Gastroesophageal sphincter (tissue), 4 donors: ENCODE measurements at regions not wholly inside any gene's neighbourhood (a gene's known extent, or its start where the extent isn't known, plus 50 kb on each side); places are given as distances from the start of the nearest gene placed in this dataset.

Experiments
- ATAC-seq: fragments of 150-250 bp; one replicate; pipeline ENCODE4 v1.9.1; 2016; ENCODE audit warnings: mild to moderate bottlenecking, moderate library complexity
- H3K27ac ChIP-seq, 4 donors: fragments of 200-600 bp; sonication (generic) in 3 of 4; 1 replicate in 3 of 4; 2 replicates in 1 of 4; pipeline ENCODE4 v1.5.1; 2016 to 2019
- H3K27me3 ChIP-seq: fragments of 200-600 bp; sonication (generic); one replicate; pipeline ENCODE4 v1.5.1; 2019
- H3K36me3 ChIP-seq, 2 donors: fragments of 200-600 bp; sonication (generic); one replicate each; pipeline ENCODE4 v1.5.1; 2019; ENCODE audit warnings: control low read depth in 1 of 2
- H3K4me1 ChIP-seq, 3 donors: fragments of 200-600 bp; sonication (generic); 1 replicate in 2 of 3; 2 replicates in 1 of 3; pipeline ENCODE4 v1.5.1; 2016 to 2019; ENCODE audit warnings: control low read depth in 2 of 3
- H3K4me3 ChIP-seq, 2 donors: fragments of 200-600 bp; sonication (generic); one replicate each; pipeline ENCODE4 v1.5.1; 2019; ENCODE audit warnings: mild to moderate bottlenecking in 1 of 2, moderate library complexity in 1 of 2
- H3K9me3 ChIP-seq, 3 donors: fragments of 200-600 bp; sonication (generic); one replicate each; pipeline ENCODE4 v1.5.1; 2017 to 2019; ENCODE audit warnings: control low read depth in 2 of 3
- EP300 ChIP-seq: sonication (generic); formaldehyde crosslinking; IDR thresholded peaks from one replicate; pipeline ENCODE4 v1.6.1; 2017; ENCODE audit warnings: antibody characterized with exemption, mild to moderate bottlenecking
- POLR2A ChIP-seq, 2 donors: fragments of 450-650 bp; IDR thresholded peaks; one replicate each; pipeline ENCODE4 v1.6.1; 2017; ENCODE audit warnings: antibody characterized with exemption in 2 of 2, mild to moderate bottlenecking in 2 of 2, moderate library complexity in 1 of 2
- POLR2AphosphoS5 ChIP-seq: sonication (generic); formaldehyde crosslinking; IDR thresholded peaks from one replicate; pipeline ENCODE4 v1.6.1; 2017; ENCODE audit warnings: antibody characterized with exemption
- WGBS, 2 donors: methylation state at CpG; one replicate each; pipeline ENCODE4 v1.1.5; 2018; ENCODE audit warnings: low coverage in 1 of 2; 5-methylcytosine and 5-hydroxymethylcytosine counted together
- TF ChIP-seq, protein P1 (sequence below), 4 experiments: fragments of 200-600 bp in 2 of 4; fragments of 450-650 bp in 2 of 4; sonication (generic) in 1 of 4; IDR thresholded peaks; one replicate each; pipeline ENCODE4 v1.5.1; 2017 to 2019; ENCODE audit warnings: antibody characterized with exemption in 4 of 4, mild to moderate bottlenecking in 2 of 4, moderate library complexity in 2 of 4

DNA sequence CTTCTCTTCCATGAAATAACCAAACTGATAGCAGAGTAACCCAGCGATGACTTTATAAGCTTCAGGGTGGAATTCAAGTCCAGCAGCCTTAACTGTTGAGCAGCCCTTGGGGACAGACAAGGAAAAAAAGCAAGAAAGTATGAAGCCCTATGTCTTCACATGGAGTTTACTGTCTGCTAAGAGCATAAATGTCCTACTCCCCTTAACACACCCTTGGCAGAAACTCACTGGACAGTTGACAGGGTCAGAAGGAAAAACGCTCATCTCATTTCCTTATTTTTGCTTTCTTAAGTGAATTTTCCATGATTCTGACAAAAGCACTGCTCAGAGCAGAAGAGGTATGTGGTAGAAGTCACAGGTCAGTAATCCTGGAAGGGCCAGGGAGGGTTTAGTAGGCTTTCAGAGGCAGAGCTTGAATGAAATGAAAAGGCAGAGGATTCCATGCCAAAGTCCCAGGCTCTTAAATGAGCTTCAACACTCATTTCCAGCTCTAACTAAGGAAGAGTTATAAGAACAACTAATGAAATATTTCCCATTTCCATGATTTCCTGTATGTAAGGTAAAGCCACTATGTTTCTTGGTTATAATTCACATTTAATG, 683.3 kb upstream of the KLHL29 start:
- Histone ChIP-seq H3K27me3 (no peaks in the 10 kb centered on the region), H3K9me3 (no peaks in the 10 kb centered on the region), H3K4me3 (no peak overlapping the region), H3K4me1 (no peaks in the 10 kb centered on the region), H3K27ac (no peak overlapping the region), H3K36me3 (no peaks in the 10 kb centered on the region)
- no peak for ATAC-seq
- 50 to 71% methylated on average over 1 to 2 of the region's 2 CpGs for WGBS, 2 donors
- no peak for TF ChIP-seq POLR2AphosphoS5
- TF ChIP-seq EP300: no peak
- no peak for TF ChIP-seq POLR2A (IDR thresholded peaks at IDR 0.05)
- TF ChIP-seq, protein P1, sequence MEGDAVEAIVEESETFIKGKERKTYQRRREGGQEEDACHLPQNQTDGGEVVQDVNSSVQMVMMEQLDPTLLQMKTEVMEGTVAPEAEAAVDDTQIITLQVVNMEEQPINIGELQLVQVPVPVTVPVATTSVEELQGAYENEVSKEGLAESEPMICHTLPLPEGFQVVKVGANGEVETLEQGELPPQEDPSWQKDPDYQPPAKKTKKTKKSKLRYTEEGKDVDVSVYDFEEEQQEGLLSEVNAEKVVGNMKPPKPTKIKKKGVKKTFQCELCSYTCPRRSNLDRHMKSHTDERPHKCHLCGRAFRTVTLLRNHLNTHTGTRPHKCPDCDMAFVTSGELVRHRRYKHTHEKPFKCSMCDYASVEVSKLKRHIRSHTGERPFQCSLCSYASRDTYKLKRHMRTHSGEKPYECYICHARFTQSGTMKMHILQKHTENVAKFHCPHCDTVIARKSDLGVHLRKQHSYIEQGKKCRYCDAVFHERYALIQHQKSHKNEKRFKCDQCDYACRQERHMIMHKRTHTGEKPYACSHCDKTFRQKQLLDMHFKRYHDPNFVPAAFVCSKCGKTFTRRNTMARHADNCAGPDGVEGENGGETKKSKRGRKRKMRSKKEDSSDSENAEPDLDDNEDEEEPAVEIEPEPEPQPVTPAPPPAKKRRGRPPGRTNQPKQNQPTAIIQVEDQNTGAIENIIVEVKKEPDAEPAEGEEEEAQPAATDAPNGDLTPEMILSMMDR (IDR thresholded peaks at IDR 0.05): no peak

DNA sequence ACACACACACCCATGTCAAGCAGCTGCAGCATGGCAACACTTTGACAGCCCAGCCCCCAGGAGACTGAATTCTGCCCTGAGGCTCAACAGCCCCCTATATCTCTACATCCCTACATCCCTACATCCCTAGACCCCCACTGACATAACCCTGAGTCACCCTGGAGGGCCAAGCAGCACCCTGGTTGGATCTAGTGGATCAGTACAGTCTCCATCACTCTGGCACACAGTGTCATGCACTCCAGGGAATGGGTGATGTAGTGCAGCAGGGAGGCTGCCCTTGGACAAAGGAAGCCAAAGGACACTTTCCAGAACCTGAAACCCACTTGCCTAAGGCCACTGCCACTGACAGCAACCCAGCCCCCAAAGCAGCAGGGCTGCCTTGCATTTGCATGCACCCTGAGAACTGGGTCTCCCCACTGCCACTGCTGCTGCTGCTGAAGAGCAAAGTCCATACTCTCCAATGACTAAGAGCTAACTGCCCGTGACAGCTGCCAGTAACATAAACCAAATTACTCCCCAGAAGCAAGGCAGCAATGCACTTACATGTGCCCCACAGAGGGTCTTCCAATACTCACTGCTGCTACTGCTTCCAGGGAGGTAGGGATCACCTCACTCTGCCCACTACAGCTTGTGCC, 681.6 kb upstream of the KLHL29 start:
- WGBS, 2 donors: no CpG with 5 or more reads among the region's 1 CpG
- H3K27ac ChIP-seq: no peak overlapping the region
- H3K27me3 ChIP-seq: no peaks in the 10 kb centered on the region
- no peak for ATAC-seq
- TF ChIP-seq POLR2A (IDR thresholded peaks at IDR 0.05) (no peak), EP300 (no peak), POLR2AphosphoS5 (no peak)
- TF ChIP-seq, protein P1 (IDR thresholded peaks at IDR 0.05): no peak
- no peak overlapping the region for H3K4me3 ChIP-seq
- no peaks in the 10 kb centered on the region for H3K4me1 ChIP-seq
- no peaks in the 10 kb centered on the region for H3K9me3 ChIP-seq
- H3K36me3 ChIP-seq: no peaks in the 10 kb centered on the region

DNA sequence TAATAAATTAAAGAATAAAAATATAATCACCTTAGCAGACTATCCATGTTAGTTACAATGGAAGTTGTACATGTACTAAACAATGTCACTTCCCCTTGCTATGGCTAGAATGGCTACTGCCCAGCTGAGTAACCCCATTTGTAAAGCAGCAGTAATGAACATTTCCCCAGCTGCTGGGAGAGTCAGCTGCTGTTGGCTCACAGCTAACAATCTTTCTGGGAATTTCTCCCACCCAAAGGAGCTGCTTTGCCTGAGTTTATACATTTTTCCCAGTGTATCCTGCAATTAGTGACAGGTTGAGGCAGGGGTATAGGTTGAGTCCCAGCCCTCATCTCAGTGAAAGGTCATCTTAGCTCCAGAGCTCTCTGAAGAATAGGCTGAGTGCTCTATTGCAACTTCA, 665.6 kb upstream of the KLHL29 start:
- peaks cover 0 to 7% (median 0%) of the 10 kb centered on the region in 3 donors for H3K9me3 ChIP-seq
- H3K27me3 ChIP-seq: no peaks in the 10 kb centered on the region
- H3K4me1 ChIP-seq: no peaks in the 10 kb centered on the region
- no peak for TF ChIP-seq EP300
- TF ChIP-seq POLR2AphosphoS5: no peak
- TF ChIP-seq POLR2A (IDR thresholded peaks at IDR 0.05): no peak
- TF ChIP-seq, protein P1 (IDR thresholded peaks at IDR 0.05): no peak
- H3K4me3 ChIP-seq: no peak overlapping the region
- H3K36me3 ChIP-seq: no peaks in the 10 kb centered on the region
- no peak overlapping the region for H3K27ac ChIP-seq
- no peak for ATAC-seq

DNA sequence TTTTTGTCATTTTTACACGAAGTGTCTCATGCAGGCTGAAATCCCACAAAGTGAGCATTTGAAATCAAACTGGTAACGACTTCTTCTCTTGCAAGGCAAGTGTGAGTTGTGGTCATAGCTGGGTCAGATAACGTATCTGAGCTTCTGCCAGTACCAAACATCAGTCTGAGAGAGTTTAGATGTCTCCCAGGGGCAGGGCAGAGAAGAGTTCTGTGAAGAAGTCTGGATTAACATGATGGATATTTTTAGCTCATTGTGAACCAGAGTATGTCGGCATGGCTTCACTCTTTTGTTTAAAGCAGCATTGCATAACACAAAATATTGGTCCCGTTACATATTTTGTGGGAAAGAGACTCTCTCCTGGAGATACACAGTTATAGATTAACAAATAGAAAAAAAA, 655.5 kb upstream of the KLHL29 start:
- Histone ChIP-seq H3K4me1 (no peaks in the 10 kb centered on the region), H3K4me3 (no peak overlapping the region), H3K27ac (no peak overlapping the region), H3K9me3 (peaks cover 0 to 34% (median 0%) of the 10 kb centered on the region in 3 donors), H3K36me3 (no peaks in the 10 kb centered on the region), H3K27me3 (no peaks in the 10 kb centered on the region)
- TF ChIP-seq, protein P1 (IDR thresholded peaks at IDR 0.05): no peak
- TF ChIP-seq EP300: no peak
- no peak for TF ChIP-seq POLR2AphosphoS5
- no peak for TF ChIP-seq POLR2A (IDR thresholded peaks at IDR 0.05)
- ATAC-seq: no peak
- 29 to 36% methylated on average over 5 of the region's 5 CpGs for WGBS, 2 donors

DNA sequence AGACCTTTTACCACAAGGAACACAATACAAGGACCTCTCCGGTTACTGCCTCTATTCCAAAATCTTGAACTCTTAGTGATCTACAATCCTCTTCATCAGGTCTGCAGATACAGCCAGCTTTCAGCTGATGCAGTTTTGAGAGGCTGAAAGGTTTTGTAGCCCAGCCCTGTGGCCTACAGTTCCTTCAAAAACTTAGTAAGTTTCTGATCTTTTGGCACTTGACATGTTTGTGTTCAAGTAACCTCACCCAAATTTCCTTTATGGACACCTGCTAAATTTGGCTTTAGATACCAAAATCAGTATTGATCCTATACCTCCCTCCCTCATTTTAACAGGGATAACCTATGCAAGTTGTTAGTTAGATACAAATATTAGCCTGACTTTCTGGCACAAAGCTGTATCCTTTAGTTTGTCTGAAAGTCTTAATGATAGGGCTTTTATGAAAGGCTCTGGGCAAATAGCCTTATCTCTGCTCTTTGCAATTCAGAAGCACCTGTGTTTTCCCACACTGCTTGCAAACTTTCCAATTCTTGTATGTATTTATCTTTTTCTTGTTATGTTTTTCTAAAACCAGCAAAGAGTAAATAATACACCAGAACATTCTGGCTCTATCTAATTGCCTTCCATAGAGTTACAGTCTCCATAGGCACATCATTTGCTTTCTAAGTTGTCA, 650.5 kb upstream of the KLHL29 start:
- WGBS, 2 donors: 89 to 90% methylated on average over 1 of the region's 1 CpG

More for the DNA sequence above, 650.5 kb upstream of the KLHL29 start:
- TF ChIP-seq POLR2AphosphoS5: no peak
- Histone ChIP-seq H3K4me3 (no peak overlapping the region), H3K36me3 (no peaks in the 10 kb centered on the region), H3K27ac (no peak overlapping the region), H3K27me3 (no peaks in the 10 kb centered on the region), H3K9me3 (peaks cover 0 to 13% (median 0%) of the 10 kb centered on the region in 3 donors), H3K4me1 (no peaks in the 10 kb centered on the region)
- ATAC-seq: no peak
